Lower lobe of right lung (tissue), 2 donors: ENCODE measurements at regions not wholly inside any gene's neighbourhood (a gene's known extent, or its start where the extent isn't known, plus 50 kb on each side); places are given as distances from the start of the nearest gene placed in this dataset.

Experiments
- ATAC-seq, 2 donors: fragments of 200-7000 bp; cut with Tn5 transposase; one replicate each; pipeline ENCODE4 v1.9.1; 2020 to 2022; ENCODE audit warnings: mild to moderate bottlenecking in 2 of 2, moderate library complexity in 2 of 2
- DNase-seq: peaks from one replicate; pipeline ENCODE4 v3.0.0-alpha.2; 2020
- H3K27ac ChIP-seq: fragments of 200-600 bp; one replicate; pipeline ENCODE4 v1.8.0; 2022
- H3K27me3 ChIP-seq: fragments of 200-600 bp; one replicate; pipeline ENCODE4 v1.8.0; 2022; ENCODE audit warnings: low read depth
- H3K36me3 ChIP-seq: fragments of 200-600 bp; one replicate; pipeline ENCODE4 v1.8.0; 2022; ENCODE audit warnings: mild to moderate bottlenecking
- H3K4me1 ChIP-seq: fragments of 200-600 bp; one replicate; pipeline ENCODE4 v1.8.0; 2022
- H3K4me3 ChIP-seq: fragments of 200-600 bp; one replicate; pipeline ENCODE4 v1.8.0; 2022; ENCODE audit warnings: mild to moderate bottlenecking
- H3K9me3 ChIP-seq: fragments of 200-600 bp; one replicate; pipeline ENCODE4 v1.8.0; 2022
- intact Hi-C: fragments of 100-400 bp; cut with DNase I; formaldehyde crosslinking; loops from one replicate; pipeline ENCODE4 v1.11.0; 2022
- TF ChIP-seq, protein P1 (sequence below): fragments of 200-600 bp; IDR thresholded peaks from one replicate; pipeline ENCODE4 v1.8.0; 2022; ENCODE audit warnings: antibody characterized with exemption, mild to moderate bottlenecking
- donor health status: DM: no; HTN: yes; CAD: no; lungs with severe emphysema.

DNA sequence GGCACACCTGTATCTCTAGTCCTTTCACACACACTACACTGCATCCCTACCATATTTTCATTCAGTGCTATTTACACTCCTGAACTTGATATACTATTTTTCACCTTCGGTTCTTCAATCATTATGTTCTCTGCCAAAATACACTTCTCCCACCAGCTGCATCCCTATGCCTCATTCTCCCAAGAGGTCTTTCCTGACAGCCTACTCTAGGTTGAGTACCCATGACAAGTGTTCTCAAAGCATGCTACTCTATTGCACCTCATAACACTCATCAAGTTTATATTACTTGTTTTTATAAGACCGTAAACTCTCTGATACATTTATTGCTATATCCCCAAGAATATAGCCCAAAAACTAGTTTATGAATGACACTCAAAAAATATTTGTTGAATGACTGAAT is 549.5 kb downstream of the PYDC2 start:
- TF ChIP-seq, protein P1, sequence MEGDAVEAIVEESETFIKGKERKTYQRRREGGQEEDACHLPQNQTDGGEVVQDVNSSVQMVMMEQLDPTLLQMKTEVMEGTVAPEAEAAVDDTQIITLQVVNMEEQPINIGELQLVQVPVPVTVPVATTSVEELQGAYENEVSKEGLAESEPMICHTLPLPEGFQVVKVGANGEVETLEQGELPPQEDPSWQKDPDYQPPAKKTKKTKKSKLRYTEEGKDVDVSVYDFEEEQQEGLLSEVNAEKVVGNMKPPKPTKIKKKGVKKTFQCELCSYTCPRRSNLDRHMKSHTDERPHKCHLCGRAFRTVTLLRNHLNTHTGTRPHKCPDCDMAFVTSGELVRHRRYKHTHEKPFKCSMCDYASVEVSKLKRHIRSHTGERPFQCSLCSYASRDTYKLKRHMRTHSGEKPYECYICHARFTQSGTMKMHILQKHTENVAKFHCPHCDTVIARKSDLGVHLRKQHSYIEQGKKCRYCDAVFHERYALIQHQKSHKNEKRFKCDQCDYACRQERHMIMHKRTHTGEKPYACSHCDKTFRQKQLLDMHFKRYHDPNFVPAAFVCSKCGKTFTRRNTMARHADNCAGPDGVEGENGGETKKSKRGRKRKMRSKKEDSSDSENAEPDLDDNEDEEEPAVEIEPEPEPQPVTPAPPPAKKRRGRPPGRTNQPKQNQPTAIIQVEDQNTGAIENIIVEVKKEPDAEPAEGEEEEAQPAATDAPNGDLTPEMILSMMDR = no peak
- Histone ChIP-seq H3K4me3 (no peak overlapping the region), H3K9me3 (peaks cover 10% of the 10 kb centered on the region), H3K27ac (no peak overlapping the region), H3K27me3 (no peaks in the 10 kb centered on the region), H3K36me3 (no peaks in the 10 kb centered on the region), H3K4me1 (no peaks in the 10 kb centered on the region)
- ATAC-seq (peak in 1 of 2 donors; percentile 76), DNase-seq (no peak)
- intact Hi-C loops = no loop called here

DNA sequence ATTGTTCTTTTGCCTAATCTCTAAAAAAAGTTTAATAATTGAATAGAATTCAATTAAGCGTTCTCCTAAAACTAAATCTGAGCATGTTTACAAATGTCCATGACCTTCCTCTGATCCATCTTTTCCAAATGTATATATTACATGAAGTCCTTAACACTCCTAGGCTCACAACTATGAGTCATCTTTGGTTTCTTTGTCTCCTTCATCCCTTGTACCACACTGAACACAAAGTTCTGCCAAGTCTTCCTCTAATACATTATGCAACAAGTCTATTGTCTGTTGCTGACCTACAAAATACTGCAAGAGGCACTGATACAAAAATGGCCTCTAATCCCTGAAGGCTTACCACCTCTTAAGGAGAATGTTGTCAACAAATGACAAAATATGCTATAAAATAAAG is 550.2 kb downstream of the PYDC2 start:
- intact Hi-C loops = no loop called here
- TF ChIP-seq, protein P1 = no peak
- no peak overlapping the region for H3K27ac ChIP-seq

DNA sequence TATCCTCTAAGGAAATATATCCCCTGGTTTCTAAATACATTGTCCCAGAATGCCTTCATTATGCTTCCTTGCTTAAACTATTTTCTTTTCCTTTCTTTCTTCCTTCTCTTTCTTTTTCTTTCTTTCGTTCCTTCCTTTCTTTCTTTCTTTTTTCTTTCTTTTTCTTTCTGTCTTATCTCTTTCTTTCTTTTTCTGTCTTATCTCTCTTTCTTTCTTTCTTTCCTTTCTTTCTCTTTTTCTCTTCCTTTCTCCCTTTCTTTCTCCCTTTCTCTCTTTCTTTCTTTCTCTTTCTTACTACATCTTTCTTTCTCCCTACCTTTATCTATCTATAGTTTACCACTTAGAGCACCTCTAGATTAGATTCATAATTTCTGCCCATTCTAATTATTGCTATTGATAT is 552.1 kb downstream of the PYDC2 start:
- ATAC-seq (no peak), DNase-seq (no peak)
- no peaks in the 10 kb centered on the region for H3K27me3 ChIP-seq
- TF ChIP-seq, protein P1 = no peak
- H3K4me3 ChIP-seq = no peak overlapping the region
- H3K36me3 ChIP-seq = no peaks in the 10 kb centered on the region
- no peak overlapping the region for H3K27ac ChIP-seq
- intact Hi-C loops = no loop called here
- peaks cover 10% of the 10 kb centered on the region for H3K9me3 ChIP-seq
- no peaks in the 10 kb centered on the region for H3K4me1 ChIP-seq

More for the DNA sequence above, 550.2 kb downstream of the PYDC2 start:
- Histone ChIP-seq H3K4me3 (no peak overlapping the region), H3K27me3 (no peaks in the 10 kb centered on the region), H3K9me3 (peaks cover 10% of the 10 kb centered on the region), H3K4me1 (no peaks in the 10 kb centered on the region), H3K36me3 (no peaks in the 10 kb centered on the region)
- no peak for DNase-seq
- no peak for ATAC-seq

DNA sequence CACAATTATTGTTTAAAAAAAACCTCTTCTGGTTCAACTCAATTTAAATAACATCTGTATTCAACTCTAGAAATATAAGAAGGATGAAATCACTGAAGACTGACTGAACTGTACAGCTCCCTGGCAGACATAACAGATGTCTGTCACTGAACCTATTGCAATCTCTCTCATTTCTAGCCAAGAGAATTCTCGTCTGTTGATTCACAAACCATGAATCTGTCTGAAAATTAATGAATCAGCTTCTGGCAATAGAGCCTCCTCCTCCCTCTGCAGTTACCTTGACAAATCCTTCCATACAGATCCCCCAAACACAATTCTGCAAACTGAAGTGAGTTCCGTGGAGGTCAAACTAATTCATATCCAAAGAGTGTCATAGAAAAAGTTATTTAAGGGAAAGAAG is 561.4 kb downstream of the PYDC2 start:
- DNase-seq (no peak), ATAC-seq (no peak)
- no peaks in the 10 kb centered on the region for H3K36me3 ChIP-seq
- intact Hi-C loops = no loop called here
- no peaks in the 10 kb centered on the region for H3K9me3 ChIP-seq
- no peaks in the 10 kb centered on the region for H3K27me3 ChIP-seq
- no peaks in the 10 kb centered on the region for H3K4me1 ChIP-seq
- no peak overlapping the region for H3K4me3 ChIP-seq
- no peak overlapping the region for H3K27ac ChIP-seq
- TF ChIP-seq, protein P1 = no peak

DNA sequence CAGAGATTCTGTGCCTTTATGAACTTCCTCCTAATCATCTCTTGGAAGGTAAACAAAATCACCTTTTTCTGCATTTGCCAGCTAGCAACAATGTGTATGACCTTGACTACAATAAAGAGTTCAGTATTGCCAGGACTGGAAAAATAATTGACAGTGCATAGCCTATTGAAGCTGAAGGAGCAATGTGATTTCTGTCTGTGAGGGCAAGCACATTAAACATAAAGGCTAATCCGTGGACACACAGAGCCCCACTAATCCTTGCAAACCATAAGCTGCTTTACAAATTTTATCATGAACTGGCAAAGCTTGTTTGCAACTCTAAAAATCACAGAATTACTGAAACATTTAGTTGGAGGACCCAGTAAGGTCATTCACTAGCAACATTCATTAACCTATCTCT is 563.8 kb downstream of the PYDC2 start:
- Histone ChIP-seq H3K36me3 (no peaks in the 10 kb centered on the region), H3K9me3 (no peaks in the 10 kb centered on the region), H3K4me1 (no peaks in the 10 kb centered on the region), H3K4me3 (no peak overlapping the region), H3K27ac (no peak overlapping the region), H3K27me3 (no peaks in the 10 kb centered on the region)
- DNase-seq = no peak
- TF ChIP-seq, protein P1 = no peak
- intact Hi-C loops = no loop called here
- no peak for ATAC-seq

DNA sequence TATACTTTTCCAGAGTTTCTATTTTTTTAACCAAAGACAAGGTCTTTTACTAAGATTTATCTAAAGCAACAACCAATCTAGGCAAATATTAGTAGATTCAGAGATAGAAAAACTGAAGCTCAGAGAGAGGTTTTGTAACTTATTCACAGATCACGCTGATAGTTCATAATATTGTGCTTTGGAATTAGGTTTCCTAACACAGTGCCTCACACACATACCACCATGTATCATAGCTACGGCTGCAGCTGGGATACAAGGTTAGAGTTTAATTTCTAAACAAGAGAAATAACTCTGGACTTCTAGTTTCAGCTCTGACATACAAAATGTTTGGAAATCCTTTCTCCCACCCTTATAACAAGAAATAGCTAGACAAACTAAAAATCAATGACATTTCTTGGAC is 565.7 kb downstream of the PYDC2 start:
- no peak overlapping the region for H3K27ac ChIP-seq
- intact Hi-C loops = no loop called here
- no peak overlapping the region for H3K4me3 ChIP-seq
- TF ChIP-seq, protein P1 = no peak
- DNase-seq = no peak
- H3K9me3 ChIP-seq = no peaks in the 10 kb centered on the region
- no peaks in the 10 kb centered on the region for H3K27me3 ChIP-seq
- no peaks in the 10 kb centered on the region for H3K4me1 ChIP-seq
- no peaks in the 10 kb centered on the region for H3K36me3 ChIP-seq
- no peak for ATAC-seq
